Stimulated activated CD4-positive, alpha-beta T cell treated with anti-CD3 and anti-CD28 coated beads, Interleukin-1b, Interleukin-23, amount 100 ng/mL, for 24 hours (primary cell): ENCODE measurements at regions not wholly inside any gene's neighbourhood (a gene's known extent, or its start where the extent isn't known, plus 50 kb on each side); places are given as distances from the start of the nearest gene placed in this dataset.

ENCODE experiments used
- DNase-seq, 4 experiments: peaks; one replicate each; pipeline ENCODE4 v3.0.0-alpha.2; 2020; ENCODE audit warnings: low read depth in 4 of 4, low spot score in 1 of 4

DNA sequence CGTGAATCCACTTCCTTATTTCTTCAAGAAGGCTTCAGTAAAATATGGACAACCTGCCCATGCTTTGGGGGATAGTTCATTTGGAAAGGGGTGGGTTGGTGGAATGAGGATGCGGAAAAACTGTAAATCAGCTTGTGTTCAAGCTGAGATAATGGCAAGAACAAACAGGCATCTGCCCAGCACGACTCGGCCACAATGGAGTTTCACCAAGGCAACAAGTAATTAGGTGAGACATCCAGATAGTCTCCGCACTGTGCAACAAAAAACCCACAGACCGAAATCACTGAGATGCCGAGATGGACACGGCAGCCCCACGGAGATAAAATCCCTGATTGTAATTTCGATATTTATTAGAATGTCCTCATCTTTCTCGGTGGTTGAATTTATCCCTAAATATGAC, 455.2 kb downstream of the AJAP1 start:
- no peak for DNase-seq

DNA sequence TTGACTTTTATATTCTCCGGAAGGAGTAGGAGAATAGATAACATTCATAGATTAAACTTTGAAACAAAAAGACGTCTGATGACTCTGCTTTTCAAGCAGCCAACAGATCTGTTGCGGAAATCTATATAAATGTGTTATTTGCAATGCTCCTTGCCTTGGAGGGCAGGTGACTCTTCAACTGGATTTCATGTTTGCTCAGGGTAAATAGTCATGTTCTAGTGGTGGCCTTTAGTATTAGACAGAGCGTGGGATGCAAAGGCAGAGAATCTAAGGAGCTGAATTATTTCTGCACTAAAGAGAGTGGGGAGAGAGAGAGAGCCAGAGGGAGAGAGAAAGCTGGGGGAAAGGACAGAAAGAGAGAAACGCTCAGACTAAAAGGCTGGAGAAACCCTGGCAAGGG, 454.3 kb downstream of the AJAP1 start:
- no peak for DNase-seq

GRCh38 chr1:5105744-5106143, 451.3 kb downstream of the AJAP1 start:
- no peak for DNase-seq

DNA sequence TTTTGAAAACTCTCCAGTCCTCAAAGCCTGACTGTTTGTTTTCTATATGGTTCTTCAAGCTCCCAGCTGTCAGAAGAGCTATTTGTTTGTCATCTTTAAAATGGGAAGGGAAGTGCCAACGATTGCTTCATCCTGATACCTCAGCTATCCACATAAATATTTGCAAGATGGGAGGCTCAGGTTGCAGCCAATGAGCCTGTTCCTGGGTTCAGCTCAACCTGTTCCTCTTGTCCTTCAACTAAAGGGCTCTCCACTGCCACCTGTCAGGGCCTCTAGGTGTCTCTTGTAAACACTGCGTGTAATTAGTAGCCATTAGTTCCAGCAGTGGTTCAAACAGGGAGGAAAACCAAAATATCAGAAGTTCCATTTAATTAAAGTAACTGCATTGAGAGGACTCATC, 445.1 kb downstream of the AJAP1 start:
- DNase-seq, result no peak

DNA sequence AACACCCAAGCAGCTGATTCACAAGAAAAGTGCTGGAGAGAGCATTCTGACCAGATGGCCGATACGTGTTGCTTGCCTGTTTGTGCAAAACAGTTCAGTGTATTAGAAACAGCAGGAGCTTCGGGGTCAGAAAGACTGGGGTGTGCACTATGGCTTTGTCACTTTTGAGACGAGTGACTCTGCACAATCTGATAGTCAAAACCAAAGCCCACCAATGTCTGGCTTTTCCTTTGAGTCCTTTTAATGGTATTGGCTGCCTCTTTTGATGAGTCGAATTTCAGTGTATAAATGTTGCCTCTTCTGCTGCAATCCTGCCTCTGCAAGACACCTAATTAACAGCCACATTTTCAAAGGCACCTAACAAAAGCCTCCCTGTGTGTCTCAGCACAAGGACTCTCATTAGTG, 444.6 kb downstream of the AJAP1 start:
- DNase-seq, result no peak

DNA sequence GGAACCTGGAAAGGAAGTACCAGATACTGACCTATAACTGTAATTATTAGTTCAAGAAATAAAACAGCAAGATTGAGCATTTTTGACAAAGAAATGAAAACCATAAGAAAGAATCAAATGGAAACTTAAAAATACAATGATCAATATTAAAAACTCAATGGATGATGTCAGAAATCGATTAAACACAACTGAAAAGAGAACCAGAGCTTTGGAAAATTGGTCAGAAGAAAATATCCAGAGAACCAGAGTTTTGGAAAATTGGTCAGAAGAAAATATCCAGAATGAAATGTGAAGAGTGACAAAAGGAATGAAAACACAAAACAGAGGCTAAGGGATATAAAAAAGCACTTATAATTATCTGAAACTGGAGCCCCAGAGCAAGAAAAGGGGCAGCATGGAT, 438.6 kb downstream of the AJAP1 start:
- no peak for DNase-seq

DNA sequence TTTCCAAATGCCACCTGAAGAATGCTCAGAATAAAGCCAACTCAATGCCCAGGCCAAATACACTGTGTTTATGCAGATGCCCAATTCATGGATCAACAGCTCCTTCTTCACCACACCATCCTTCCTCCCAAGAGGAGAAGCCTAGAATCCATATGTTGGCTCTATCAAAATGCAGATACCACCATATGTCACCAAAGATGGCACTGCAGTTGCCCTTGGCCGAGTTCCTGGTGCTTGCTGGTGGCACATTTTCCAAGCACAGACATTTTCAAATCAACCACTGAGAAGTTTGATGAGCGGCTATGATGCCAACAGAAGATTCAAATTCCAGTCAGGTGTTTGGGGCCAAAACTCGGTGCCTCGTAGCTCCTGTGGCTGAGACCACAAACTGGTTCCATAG, 430.3 kb downstream of the AJAP1 start:
- DNase-seq, result no peak

DNA sequence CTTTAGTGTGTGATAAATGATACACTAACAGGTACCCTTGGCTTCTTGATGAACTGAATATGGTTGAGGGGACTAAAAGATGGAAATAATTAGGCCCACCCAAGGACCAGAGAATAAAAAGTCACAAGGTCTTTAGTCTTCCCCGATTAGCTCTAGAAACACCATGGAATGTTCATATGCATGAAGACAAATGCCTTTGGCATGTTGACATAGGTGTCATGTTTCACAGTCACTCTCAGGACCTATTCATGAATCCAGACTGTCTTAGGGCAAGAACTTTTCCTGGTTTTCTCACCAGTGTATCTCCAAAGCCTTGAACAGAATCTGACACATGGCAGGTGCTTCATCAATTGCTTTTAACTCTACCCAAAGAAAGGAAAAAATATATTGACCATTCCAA, 412.8 kb downstream of the AJAP1 start:
- DNase-seq, result no peak

GRCh38 chr1:5053744-5054143, 399.3 kb downstream of the AJAP1 start:
- no peak for DNase-seq

- DNase-seq, result no peak
Measured at GRCh38 chr1:5029136-5029535, 374.7 kb downstream of the AJAP1 start.

- no peak for DNase-seq
Measured at GRCh38 chr1:5012249-5012648, 357.8 kb downstream of the AJAP1 start.

DNA sequence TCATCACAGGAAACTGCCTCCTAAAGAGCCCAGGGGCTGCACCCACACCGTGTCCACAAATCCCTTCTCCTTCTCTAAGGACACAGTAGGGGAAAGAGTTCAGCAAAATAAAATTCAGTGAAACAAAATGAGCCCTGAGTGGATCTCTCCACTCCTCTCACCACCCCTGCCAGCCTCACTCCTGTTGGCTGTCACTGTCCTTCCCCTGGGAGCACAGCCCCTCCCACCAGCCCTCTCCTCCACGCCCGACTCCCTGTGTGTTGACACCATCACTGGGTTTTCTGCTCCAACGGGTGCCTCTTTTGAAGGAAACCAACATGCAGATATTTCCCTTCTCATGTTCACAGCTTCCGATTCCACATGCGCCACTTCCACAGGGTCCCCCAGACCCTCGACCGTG, 356.2 kb downstream of the AJAP1 start:
- DNase-seq, result no peak

GRCh38 chr1:5010236-5010635, 355.8 kb downstream of the AJAP1 start:
- no peak for DNase-seq

DNA sequence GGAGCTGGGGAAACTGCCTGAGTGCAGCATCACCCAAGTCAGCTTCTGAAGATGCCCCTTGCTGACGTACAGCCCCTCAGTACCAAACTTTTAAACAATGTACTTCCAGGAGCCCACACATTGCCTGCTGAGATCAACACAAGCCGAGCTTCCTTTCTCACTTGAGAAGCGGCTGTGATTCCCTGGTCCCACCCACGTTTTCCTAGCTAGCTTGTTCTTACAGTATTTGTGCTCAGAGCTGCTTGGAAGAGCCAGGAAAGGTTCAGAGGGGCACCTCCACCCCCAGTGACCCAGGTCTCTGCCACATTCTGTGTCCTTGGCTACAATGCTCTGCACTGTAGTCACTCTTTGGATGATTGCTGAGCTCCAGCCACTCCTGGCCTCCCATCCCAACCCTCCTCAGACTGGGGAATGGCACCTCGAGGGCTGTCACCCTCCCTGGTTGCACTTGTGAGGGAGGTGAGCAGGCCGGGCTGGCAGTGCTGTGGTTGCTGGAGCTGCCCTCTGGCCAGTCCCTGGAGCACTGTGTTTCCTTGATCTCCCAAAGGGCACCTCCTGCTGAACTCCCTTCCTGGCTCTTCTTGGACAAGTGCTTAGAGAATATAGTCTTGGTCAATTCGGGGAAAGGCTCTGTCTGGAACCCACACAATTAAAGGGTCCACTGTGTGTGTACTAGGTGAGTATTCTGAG, 355.1 kb downstream of the AJAP1 start:
- no peak for DNase-seq

DNA sequence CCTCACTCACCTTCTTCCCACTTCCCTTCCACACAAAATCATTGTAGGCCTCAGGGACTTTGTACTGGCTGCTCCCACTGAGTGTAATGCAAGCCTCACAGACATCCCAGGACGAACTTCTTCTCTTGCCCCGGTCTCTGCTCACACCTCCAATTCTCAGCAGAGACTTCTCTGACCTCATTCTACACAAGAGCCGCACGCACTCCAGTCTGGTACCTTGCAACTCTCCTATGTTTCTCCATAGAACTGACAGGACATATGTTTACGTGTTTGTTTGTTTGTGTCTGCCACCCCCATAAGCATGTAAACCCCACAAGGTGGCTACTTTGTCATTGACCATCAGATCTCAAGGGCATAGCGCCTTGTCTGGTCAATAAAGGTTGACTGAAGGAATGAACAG, 350.8 kb downstream of the AJAP1 start:
- DNase-seq, result no peak

DNA sequence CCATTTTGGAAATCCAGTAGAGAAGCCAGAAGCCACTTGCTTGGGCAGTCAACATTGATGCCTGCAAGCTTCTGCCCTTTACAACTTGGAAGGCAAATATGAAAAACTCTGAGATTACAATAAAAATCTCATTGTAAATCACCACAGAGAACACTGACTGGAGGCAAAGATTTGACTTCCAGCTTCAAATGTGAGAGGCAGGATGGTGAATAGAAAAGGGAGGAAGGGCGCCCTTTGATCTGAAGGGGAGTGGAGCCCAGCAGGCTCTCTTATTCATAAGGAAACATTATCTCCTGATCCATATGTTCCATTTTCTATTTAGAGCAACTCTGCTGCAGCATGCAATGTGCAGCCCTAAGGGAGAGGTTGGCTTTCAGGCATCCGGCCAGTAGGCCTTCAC, 348.3 kb downstream of the AJAP1 start:
- DNase-seq, result no peak

DNA sequence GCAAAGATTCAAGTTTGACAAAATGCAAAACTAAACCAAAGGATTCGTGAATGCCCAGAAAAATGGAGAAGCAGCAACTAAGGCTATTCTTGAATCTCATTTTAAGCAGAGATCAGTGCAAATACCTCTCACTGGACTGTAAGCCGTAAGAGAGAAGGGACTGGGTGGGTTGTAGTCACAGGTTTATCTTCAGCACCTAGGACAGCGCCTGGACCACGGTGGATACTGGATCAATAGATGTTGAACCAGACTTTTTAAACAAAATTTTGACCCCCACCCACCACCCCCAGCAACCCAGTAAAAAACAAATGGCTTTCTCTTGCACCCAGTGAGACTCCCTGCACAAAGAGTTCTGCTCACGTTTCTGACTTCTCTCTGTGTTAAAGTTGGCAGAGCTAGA, 347.1 kb downstream of the AJAP1 start:
- no peak for DNase-seq

DNA sequence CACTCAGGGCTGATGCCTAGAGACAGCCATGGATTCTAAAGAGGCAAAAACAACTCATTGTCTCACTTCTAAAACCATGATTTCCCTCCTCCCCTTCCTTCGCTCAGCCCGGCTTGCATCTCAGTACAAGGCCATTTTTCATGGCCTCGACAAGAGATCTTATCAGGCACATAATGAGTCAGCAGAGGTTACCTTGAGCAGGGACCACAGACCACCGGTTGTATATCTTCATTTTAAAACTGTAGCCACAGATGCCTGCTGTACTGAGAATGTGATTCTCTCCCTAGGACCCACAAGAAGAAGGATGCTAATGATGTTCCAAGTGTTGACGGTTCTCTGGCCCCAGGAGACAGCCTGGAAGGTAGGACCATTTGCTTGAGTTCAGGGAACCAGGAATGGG, 331.9 kb downstream of the AJAP1 start:
- DNase-seq, result no peak

- no peak for DNase-seq
Measured at GRCh38 chr1:4984841-4985240, 330.4 kb downstream of the AJAP1 start.

GRCh38 chr1:4980211-4980610, 325.8 kb downstream of the AJAP1 start:
- DNase-seq, result no peak

DNA sequence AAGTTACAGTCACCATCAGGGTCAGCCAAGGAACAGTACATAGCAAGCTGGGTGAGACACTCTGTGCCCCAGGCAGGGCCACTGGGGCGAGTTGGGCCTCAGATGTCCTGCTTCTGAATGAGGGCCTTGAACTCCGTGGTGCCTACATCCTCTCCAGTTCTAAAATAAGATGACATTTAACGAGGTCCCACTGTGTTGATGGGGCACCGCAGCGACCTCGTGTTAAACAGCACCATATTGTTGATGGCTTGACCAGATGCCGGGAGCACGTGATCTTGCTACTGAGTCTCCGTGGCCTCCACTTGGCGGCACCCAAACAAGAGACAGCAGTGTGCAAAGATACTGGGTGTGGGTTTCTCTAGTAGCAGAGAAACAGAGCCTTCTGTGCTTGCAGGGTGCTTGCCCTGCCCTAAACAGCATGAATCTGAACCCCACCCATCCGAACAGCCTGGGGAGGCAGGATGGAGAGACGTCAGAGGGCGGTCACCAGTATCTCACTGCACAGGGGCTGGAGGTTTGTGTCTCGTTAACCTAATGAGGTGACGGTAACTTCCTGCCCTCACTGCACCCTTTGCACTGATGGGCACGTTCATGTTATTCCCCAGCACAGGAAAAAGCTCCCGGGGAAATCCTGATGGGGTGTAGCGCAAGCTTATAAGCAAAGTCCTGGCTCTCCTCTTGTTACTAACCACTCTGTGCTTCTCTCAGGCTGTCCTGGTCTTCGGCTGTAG, 324.4 kb downstream of the AJAP1 start:
- DNase-seq, result no peak

DNA sequence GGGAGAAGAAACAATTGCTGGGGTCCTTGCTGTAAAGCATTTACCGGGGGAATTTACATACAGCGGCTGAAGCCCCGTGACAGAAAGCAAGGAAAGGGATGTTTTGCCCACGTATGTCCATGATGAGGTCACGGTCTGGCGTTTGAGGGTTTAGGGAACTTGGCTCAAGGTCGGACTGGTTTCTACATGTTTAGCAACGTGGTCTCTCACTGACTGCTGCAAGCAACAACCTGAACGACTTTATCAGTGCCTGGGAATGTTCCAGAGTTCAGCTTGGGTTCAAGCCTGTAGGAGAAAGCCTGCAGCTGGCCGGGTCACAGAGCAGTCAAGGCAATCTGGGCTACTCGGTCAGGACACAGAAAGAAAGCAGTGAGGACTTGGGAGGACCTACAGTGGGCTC, 323.3 kb downstream of the AJAP1 start:
- DNase-seq, result no peak

- DNase-seq, result no peak
Measured at GRCh38 chr1:4976859-4977440, 322.5 kb downstream of the AJAP1 start.
